Muscle layer of duodenum (tissue), 2 donors: ENCODE measurements at regions not wholly inside any gene's neighbourhood (a gene's known extent, or its start where the extent isn't known, plus 50 kb on each side); places are given as distances from the start of the nearest gene placed in this dataset.
A peak's percentile ranks its signal among the peaks of the same experiment; 100 is the strongest.

Experiments used
- H3K27ac ChIP-seq: one replicate; pipeline ENCODE4 v1.7.0; 2013; ENCODE audit warnings: mild to moderate bottlenecking, low read length
- H3K27me3 ChIP-seq: one replicate; pipeline ENCODE4 v1.7.0; 2013; ENCODE audit warnings: low read depth, mild to moderate bottlenecking, control low read depth, low read length
- H3K36me3 ChIP-seq, 2 donors: one replicate each; pipeline ENCODE4 v1.7.0; 2013; ENCODE audit warnings: low read length in 2 of 2, control low read depth in 1 of 2, mild to moderate bottlenecking in 1 of 2; ENCODE audit not compliant: insufficient read depth in 2 of 2, control insufficient read depth in 1 of 2
- H3K4me1 ChIP-seq, 2 donors: one replicate each; pipeline ENCODE4 v1.7.0; 2013; ENCODE audit warnings: low read length in 2 of 2, mild to moderate bottlenecking in 2 of 2, control low read depth in 1 of 2, moderate library complexity in 1 of 2; ENCODE audit not compliant: insufficient read depth in 2 of 2, control insufficient read depth in 1 of 2
- H3K4me3 ChIP-seq, 2 donors: one replicate each; pipeline ENCODE4 v1.7.0; 2013; ENCODE audit warnings: low read length in 2 of 2, low read depth in 1 of 2, mild to moderate bottlenecking in 1 of 2
- H3K9me3 ChIP-seq, 2 donors: one replicate each; pipeline ENCODE4 v1.7.0; 2013; ENCODE audit warnings: low read length in 2 of 2, control low read depth in 1 of 2, mild to moderate bottlenecking in 1 of 2; ENCODE audit not compliant: control insufficient read depth in 1 of 2
- donor health status: healthy.

GRCh38 chr1:63116016-63116415, 206.4 kb upstream of the FOXD3 start:
- no peak overlapping the region for H3K4me3 ChIP-seq

GRCh38 chr1:63119575-63120155, 202.7 kb upstream of the FOXD3 start:
- Histone ChIP-seq H3K4me1 (no peaks in the 10 kb centered on the region), H3K9me3 (no peaks in the 10 kb centered on the region), H3K4me3 (no peak overlapping the region), H3K36me3 (no peaks in the 10 kb centered on the region), H3K27ac (no peak overlapping the region), H3K27me3 (no peaks in the 10 kb centered on the region)

More at GRCh38 chr1:63116016-63116415, 206.4 kb upstream of the FOXD3 start:
- Histone ChIP-seq H3K4me1 (no peaks in the 10 kb centered on the region), H3K36me3 (no peaks in the 10 kb centered on the region), H3K27me3 (no peaks in the 10 kb centered on the region), H3K27ac (no peak overlapping the region), H3K9me3 (no peaks in the 10 kb centered on the region)

DNA sequence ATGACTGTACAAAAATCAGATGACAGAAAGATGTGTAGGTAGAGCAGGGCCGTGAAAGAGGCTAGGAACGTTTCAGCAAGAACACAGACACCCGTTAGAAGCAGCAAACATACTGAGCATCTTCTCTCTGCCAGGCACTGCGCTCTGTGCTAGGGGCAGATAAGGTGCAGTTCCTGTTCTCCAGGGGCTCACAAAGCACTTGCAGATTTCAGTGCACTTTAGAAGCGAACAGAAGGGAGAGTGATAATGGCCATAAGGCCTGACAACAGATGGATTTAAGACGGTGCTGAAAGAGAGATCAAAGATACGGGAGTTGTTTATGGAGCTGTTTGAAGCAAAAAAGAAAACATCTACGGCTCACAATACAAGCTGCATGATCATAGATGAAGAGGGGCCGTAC, 200.3 kb upstream of the FOXD3 start:
- H3K36me3 ChIP-seq: no peaks in the 10 kb centered on the region
- no peaks in the 10 kb centered on the region for H3K27me3 ChIP-seq
- H3K4me1 ChIP-seq: no peaks in the 10 kb centered on the region
- no peak overlapping the region for H3K27ac ChIP-seq
- H3K9me3 ChIP-seq: no peaks in the 10 kb centered on the region
- H3K4me3 ChIP-seq: no peak overlapping the region

GRCh38 chr1:63124666-63125191, 197.6 kb upstream of the FOXD3 start:
- Histone ChIP-seq H3K4me1 (no peaks in the 10 kb centered on the region), H3K27me3 (no peaks in the 10 kb centered on the region), H3K27ac (no peak overlapping the region), H3K9me3 (no peaks in the 10 kb centered on the region), H3K36me3 (no peaks in the 10 kb centered on the region), H3K4me3 (no peak overlapping the region)

DNA sequence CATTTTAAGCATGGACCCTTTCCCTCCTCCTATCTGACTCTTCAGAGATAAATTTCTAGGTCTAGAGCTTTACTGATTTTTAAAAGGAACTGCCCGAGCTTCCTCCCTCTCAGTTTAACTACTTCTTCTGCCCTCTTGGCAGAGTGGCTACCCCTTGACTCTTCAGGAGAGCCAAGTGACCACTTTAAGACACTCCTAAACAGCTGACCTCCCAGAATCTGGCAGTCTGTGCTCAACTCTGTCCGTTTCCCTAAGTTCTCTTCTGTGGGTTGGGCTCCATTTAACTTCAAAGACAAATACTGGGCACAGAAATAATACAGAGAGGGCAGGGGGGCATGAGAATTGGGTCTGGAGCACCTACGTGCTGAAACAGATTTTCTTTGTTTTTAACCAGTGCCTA, 196.3 kb upstream of the FOXD3 start:
- no peaks in the 10 kb centered on the region for H3K36me3 ChIP-seq
- no peak overlapping the region for H3K4me3 ChIP-seq
- H3K9me3 ChIP-seq: no peaks in the 10 kb centered on the region
- no peaks in the 10 kb centered on the region for H3K4me1 ChIP-seq
- no peak overlapping the region for H3K27ac ChIP-seq
- H3K27me3 ChIP-seq: no peaks in the 10 kb centered on the region

DNA sequence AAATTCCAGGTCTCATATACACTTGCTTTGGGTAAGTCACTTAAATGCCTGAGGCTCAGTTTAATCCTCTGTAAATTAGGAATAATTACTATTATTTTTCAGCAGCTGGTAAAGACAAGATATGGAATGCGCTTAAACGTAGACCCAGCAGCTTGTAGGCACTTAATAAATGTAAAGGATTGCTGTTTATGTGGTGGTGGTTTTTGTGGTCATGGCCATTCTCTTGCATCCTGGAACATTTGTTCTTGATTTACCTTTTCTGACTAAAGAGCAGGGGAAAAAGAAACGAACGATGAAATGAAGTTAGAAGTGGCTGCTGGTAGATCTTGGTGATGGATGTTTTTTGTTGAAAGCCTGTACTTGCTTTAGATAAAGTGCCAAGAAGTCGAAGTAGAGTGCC, 195.0 kb upstream of the FOXD3 start:
- no peaks in the 10 kb centered on the region for H3K27me3 ChIP-seq
- no peaks in the 10 kb centered on the region for H3K4me1 ChIP-seq
- no peaks in the 10 kb centered on the region for H3K36me3 ChIP-seq
- H3K4me3 ChIP-seq: no peak overlapping the region
- no peak overlapping the region for H3K27ac ChIP-seq
- H3K9me3 ChIP-seq: no peaks in the 10 kb centered on the region

DNA sequence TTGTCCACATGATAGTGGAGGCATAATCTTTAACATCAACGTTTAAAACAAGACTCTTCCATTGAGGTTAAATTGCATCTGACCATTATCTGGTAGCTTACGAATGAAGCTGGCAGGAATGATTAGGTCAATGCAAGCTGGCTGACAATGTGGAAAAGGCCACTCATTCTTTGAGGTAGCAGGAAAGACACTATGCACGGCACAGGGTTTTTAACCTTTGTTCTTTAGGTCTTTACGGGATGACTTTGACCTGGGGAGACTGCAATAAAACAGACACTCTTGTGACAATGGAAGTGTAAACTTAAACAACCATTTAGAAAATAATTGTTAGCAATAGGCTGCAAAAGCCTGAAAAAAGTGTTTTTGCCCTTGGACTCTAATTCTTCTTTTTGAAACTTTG, 193.8 kb upstream of the FOXD3 start:
- Histone ChIP-seq H3K4me1 (no peaks in the 10 kb centered on the region), H3K27me3 (no peaks in the 10 kb centered on the region), H3K36me3 (no peaks in the 10 kb centered on the region), H3K4me3 (no peak overlapping the region), H3K9me3 (no peaks in the 10 kb centered on the region), H3K27ac (no peak overlapping the region)

GRCh38 chr1:63129184-63129583, 193.2 kb upstream of the FOXD3 start:
- H3K4me1 ChIP-seq: no peaks in the 10 kb centered on the region
- no peak overlapping the region for H3K27ac ChIP-seq
- H3K36me3 ChIP-seq: no peaks in the 10 kb centered on the region
- H3K9me3 ChIP-seq: no peaks in the 10 kb centered on the region
- H3K27me3 ChIP-seq: no peaks in the 10 kb centered on the region
- H3K4me3 ChIP-seq: no peak overlapping the region

DNA sequence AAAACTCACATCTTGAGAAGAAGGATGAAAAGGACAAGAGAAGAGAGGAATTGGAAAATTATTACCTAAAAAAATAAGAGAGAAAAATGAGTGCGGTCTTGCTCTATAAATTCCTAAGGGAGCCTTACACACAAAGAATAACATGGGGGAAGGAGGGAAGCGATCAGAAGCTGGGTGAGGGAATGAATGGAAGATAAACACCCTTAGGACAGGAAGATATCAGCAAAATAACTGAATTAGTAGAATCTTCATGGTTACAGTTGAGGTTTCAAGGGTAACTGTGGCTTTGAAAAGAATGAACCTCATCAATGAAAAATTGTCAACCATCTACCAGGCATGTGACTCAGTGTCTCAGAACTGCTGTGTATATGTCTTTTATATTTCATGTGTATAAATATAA, 192.5 kb upstream of the FOXD3 start:
- no peak overlapping the region for H3K27ac ChIP-seq
- H3K9me3 ChIP-seq: no peaks in the 10 kb centered on the region
- no peak overlapping the region for H3K4me3 ChIP-seq
- no peaks in the 10 kb centered on the region for H3K4me1 ChIP-seq
- H3K27me3 ChIP-seq: no peaks in the 10 kb centered on the region
- no peaks in the 10 kb centered on the region for H3K36me3 ChIP-seq

GRCh38 chr1:63134501-63135173, 187.7 kb upstream of the FOXD3 start:
- Histone ChIP-seq H3K4me1 (no peaks in the 10 kb centered on the region), H3K36me3 (no peaks in the 10 kb centered on the region), H3K27me3 (no peaks in the 10 kb centered on the region), H3K4me3 (no peak overlapping the region), H3K27ac (no peak overlapping the region), H3K9me3 (no peaks in the 10 kb centered on the region)

DNA sequence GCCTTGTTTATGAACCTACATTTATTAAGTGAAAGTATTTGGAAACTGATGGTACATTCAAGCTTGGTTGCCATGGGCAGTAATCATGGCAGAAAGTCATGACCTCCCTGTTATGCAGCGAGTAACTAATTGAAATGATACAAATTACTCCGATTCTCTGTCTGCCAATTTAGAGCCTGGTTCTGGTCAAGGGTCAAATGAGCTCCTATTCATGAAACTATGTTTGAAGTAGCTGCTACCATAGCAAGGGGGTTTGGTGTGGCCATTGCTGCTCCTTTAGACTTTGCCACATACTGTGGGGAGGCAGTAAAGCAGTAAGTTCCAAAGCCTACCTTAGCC, 187.2 kb upstream of the FOXD3 start:
- H3K36me3 ChIP-seq: no peaks in the 10 kb centered on the region
- no peak overlapping the region for H3K4me3 ChIP-seq
- H3K27ac ChIP-seq: peak overlapping the region; percentile 40

DNA sequence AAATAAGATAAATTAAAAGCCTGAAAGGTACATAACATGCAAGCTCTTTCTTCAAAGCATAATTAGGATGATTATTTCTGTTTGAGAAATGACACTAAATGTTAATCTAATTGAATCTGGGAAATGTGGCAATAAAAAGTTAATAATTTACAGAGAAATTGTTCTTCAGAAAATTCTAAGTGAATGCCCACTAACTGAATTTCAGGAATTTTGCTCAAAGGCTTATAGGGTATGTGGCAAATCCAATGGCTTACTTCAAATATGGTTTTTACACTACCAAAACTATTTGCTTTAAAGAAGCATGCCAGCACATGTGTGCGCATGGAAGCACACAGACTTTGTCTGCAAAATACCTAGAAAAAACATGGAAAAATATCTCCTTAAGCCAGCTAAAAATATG, 186.6 kb upstream of the FOXD3 start:
- Histone ChIP-seq H3K27me3 (no peaks in the 10 kb centered on the region), H3K9me3 (no peaks in the 10 kb centered on the region), H3K27ac (peak overlapping the region; percentile 40), H3K36me3 (no peaks in the 10 kb centered on the region), H3K4me3 (no peak overlapping the region), H3K4me1 (no peaks in the 10 kb centered on the region)

More for the DNA sequence above, 187.2 kb upstream of the FOXD3 start:
- H3K27me3 ChIP-seq: no peaks in the 10 kb centered on the region
- H3K4me1 ChIP-seq: no peaks in the 10 kb centered on the region
- no peaks in the 10 kb centered on the region for H3K9me3 ChIP-seq
